Lower leg skin (tissue), 3 donors: ENCODE measurements at regions not wholly inside any gene's neighbourhood (a gene's known extent, or its start where the extent isn't known, plus 50 kb on each side); places are given as distances from the start of the nearest gene placed in this dataset.

ENCODE experiments used
- CTCF ChIP-seq, 3 donors: fragments of 450-650 bp; IDR thresholded peaks; one replicate each; pipeline ENCODE4 v1.5.1; 2016; ENCODE audit warnings: antibody characterized with exemption in 3 of 3, mild to moderate bottlenecking in 3 of 3, moderate library complexity in 2 of 3
- POLR2A ChIP-seq, 2 donors: fragments of 450-650 bp; IDR thresholded peaks; one replicate each; pipeline ENCODE4 v1.6.1; 2016 to 2017; ENCODE audit warnings: antibody characterized with exemption in 2 of 2, mild to moderate bottlenecking in 1 of 2, moderate library complexity in 1 of 2

GRCh38 chr13:75197803-75198202, 284.2 kb downstream of the TBC1D4 start:
- TF ChIP-seq CTCF (IDR thresholded peaks at IDR 0.05) (no peak), POLR2A (IDR thresholded peaks at IDR 0.05) (no peak)
